ENCODE measurements at regions not wholly inside any gene's neighbourhood (a gene's known extent, or its start where the extent isn't known, plus 50 kb on each side); places are given as distances from the start of the nearest gene placed in this dataset.
"Not testable (repeated sequence)": the region's sequence is repeated elsewhere in the genome, so short reads cannot be mapped to it uniquely, and the experiment has no call there.

DNA sequence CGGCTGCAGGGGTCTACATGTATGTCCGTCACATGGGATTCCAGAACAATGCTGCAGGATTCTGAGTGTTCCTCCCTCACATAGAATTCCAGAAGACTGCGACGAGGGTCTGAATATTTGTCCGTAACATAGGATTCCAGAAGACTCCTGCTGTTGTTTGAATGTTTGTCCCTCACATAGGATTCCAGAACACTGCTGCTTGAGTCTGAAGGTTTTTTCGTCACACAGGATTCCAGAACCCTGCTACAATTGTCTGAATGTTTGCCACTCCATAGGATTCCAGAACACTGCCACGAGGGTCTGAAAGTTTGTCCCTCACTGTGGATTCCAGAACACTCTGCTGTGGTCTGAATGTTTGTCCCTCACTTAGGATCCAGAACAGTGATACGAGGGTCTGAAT, 217.5 kb downstream of the FOXD4L6 start:
- not testable (repeated sequence) for TF ChIP-seq POLR2AphosphoS5, POLR2A (IDR thresholded peaks at IDR 0.05)

Measured in breast epithelium (tissue), 3 donors.